NCI-H526 (cell line): ENCODE measurements at regions not wholly inside any gene's neighbourhood (a gene's known extent, or its start where the extent isn't known, plus 50 kb on each side); places are given as distances from the start of the nearest gene placed in this dataset.

Experiments used
- DNase-seq, 2 experiments: peaks; one replicate each; lab custom pipeline; 2025; lab: John Stamatoyannopoulos, UW

GRCh38 chr17:14813649-14814370, 451.3 kb downstream of the PMP22 start:
- peak in 1 of 2 experiments; percentile 54 for DNase-seq

GRCh38 chr17:14808425-14808824, 456.7 kb downstream of the PMP22 start:
- DNase-seq = no peak

GRCh38 chr17:14805348-14805747, 459.8 kb downstream of the PMP22 start:
- no peak for DNase-seq

GRCh38 chr17:14803826-14804225, 461.3 kb downstream of the PMP22 start:
- no peak for DNase-seq

GRCh38 chr17:14797801-14798200, 467.3 kb downstream of the PMP22 start:
- DNase-seq = no peak

GRCh38 chr17:14797021-14797420, 468.1 kb downstream of the PMP22 start:
- DNase-seq = no peak

GRCh38 chr17:14794961-14795360, 470.2 kb downstream of the PMP22 start:
- DNase-seq = no peak

GRCh38 chr17:14793237-14793636, 471.9 kb downstream of the PMP22 start:
- no peak for DNase-seq

GRCh38 chr17:14792746-14793145, 472.4 kb downstream of the PMP22 start:
- DNase-seq = no peak

GRCh38 chr17:14791221-14791620, 473.9 kb downstream of the PMP22 start:
- DNase-seq = no peak

- peak in 1 of 2 experiments; percentile 13 for DNase-seq
Observed at GRCh38 chr17:14790521-14790920, 474.6 kb downstream of the PMP22 start.

GRCh38 chr17:14784997-14785696, 480.0 kb downstream of the PMP22 start:
- peak in 1 of 2 experiments; percentile 51 for DNase-seq

- DNase-seq = no peak
Observed at GRCh38 chr17:14781123-14781522, 480.2 kb downstream of the HS3ST3B1 start.

GRCh38 chr17:14780097-14780651, 479.3 kb downstream of the HS3ST3B1 start:
- peak in 1 of 2 experiments; percentile 60 for DNase-seq

- peak in 1 of 2 experiments; percentile 23 for DNase-seq
Observed at GRCh38 chr17:14779241-14779640, 478.4 kb downstream of the HS3ST3B1 start.

- no peak for DNase-seq
Observed at GRCh38 chr17:14777291-14777690, 476.4 kb downstream of the HS3ST3B1 start.

GRCh38 chr17:14776791-14777190, 475.9 kb downstream of the HS3ST3B1 start:
- DNase-seq = no peak

GRCh38 chr17:14775731-14776492, 475.0 kb downstream of the HS3ST3B1 start:
- no peak for DNase-seq

GRCh38 chr17:14774774-14775173, 473.9 kb downstream of the HS3ST3B1 start:
- no peak for DNase-seq

- DNase-seq = no peak
Observed at GRCh38 chr17:14772776-14773175, 471.9 kb downstream of the HS3ST3B1 start.

GRCh38 chr17:14771543-14771942, 470.7 kb downstream of the HS3ST3B1 start:
- no peak for DNase-seq

GRCh38 chr17:14768923-14769322, 468.0 kb downstream of the HS3ST3B1 start:
- no peak for DNase-seq
